Dedifferentiated amniotic fluid mesenchymal stem cell (primary cell): ENCODE measurements at regions not wholly inside any gene's neighbourhood (a gene's known extent, or its start where the extent isn't known, plus 50 kb on each side); places are given as distances from the start of the nearest gene placed in this dataset.
"Not testable (repeated sequence)": the region's sequence is repeated elsewhere in the genome, so short reads cannot be mapped to it uniquely, and the experiment has no call there.

Experiments used
- DNase-seq: peaks from one replicate; pipeline ENCODE4 v3.0.0-alpha.2; 2016; ENCODE audit errors: extremely low spot score

GRCh38 chr2:193222454-193222853, 1027.7 kb upstream of the TMEFF2 start:
- no peak for DNase-seq

- DNase-seq, result no peak
Measured at GRCh38 chr2:193219413-193219812, 1024.7 kb upstream of the TMEFF2 start.

GRCh38 chr2:193201583-193201982, 1006.9 kb upstream of the TMEFF2 start:
- DNase-seq, result no peak

GRCh38 chr2:193199322-193199721, 1004.6 kb upstream of the TMEFF2 start:
- no peak for DNase-seq

- no peak for DNase-seq
Measured at GRCh38 chr2:193187816-193188215, 993.1 kb upstream of the TMEFF2 start.

GRCh38 chr2:193170981-193171380, 976.2 kb upstream of the TMEFF2 start:
- DNase-seq, result not testable (repeated sequence)

GRCh38 chr2:193156480-193156879, 961.7 kb upstream of the TMEFF2 start:
- DNase-seq, result no peak

GRCh38 chr2:193154076-193154475, 959.3 kb upstream of the TMEFF2 start:
- DNase-seq, result no peak

- no peak for DNase-seq
Measured at GRCh38 chr2:193153576-193153975, 958.8 kb upstream of the TMEFF2 start.

GRCh38 chr2:193142467-193142866, 947.7 kb upstream of the TMEFF2 start:
- DNase-seq, result not testable (repeated sequence)

GRCh38 chr2:193141998-193142397, 947.3 kb upstream of the TMEFF2 start:
- no peak for DNase-seq

GRCh38 chr2:193140895-193141294, 946.2 kb upstream of the TMEFF2 start:
- not testable (repeated sequence) for DNase-seq

GRCh38 chr2:193124815-193125214, 930.1 kb upstream of the TMEFF2 start:
- DNase-seq, result no peak

GRCh38 chr2:193114827-193115226, 920.1 kb upstream of the TMEFF2 start:
- no peak for DNase-seq

- no peak for DNase-seq
Measured at GRCh38 chr2:193112986-193113385, 918.3 kb upstream of the TMEFF2 start.

- no peak for DNase-seq
Measured at GRCh38 chr2:193103064-193103463, 908.3 kb upstream of the TMEFF2 start.

GRCh38 chr2:193101591-193101990, 906.9 kb upstream of the TMEFF2 start:
- DNase-seq, result no peak

GRCh38 chr2:193088026-193088425, 893.3 kb upstream of the TMEFF2 start:
- no peak for DNase-seq

GRCh38 chr2:193076995-193077394, 882.3 kb upstream of the TMEFF2 start:
- no peak for DNase-seq

GRCh38 chr2:193074933-193075332, 880.2 kb upstream of the TMEFF2 start:
- DNase-seq, result no peak

- no peak for DNase-seq
Measured at GRCh38 chr2:193072647-193073046, 877.9 kb upstream of the TMEFF2 start.

- DNase-seq, result not testable (repeated sequence)
Measured at GRCh38 chr2:193025556-193025955, 830.8 kb upstream of the TMEFF2 start.

GRCh38 chr2:193024791-193025190, 830.1 kb upstream of the TMEFF2 start:
- DNase-seq, result no peak

- DNase-seq, result no peak
Measured at GRCh38 chr2:193011870-193012269, 817.1 kb upstream of the TMEFF2 start.

GRCh38 chr2:192993059-192993458, 798.3 kb upstream of the TMEFF2 start:
- DNase-seq, result no peak
